IPS-NIHi7 (cell line): ENCODE measurements at regions not wholly inside any gene's neighbourhood (a gene's known extent, or its start where the extent isn't known, plus 50 kb on each side); places are given as distances from the start of the nearest gene placed in this dataset.
"Not testable (repeated sequence)": the region's sequence is repeated elsewhere in the genome, so short reads cannot be mapped to it uniquely, and the experiment has no call there.

ENCODE experiments used
- DNase-seq: peaks from one replicate; pipeline ENCODE4 v3.0.0; 2012; ENCODE audit warnings: mixed read lengths; ENCODE audit errors: extremely low spot score

DNA sequence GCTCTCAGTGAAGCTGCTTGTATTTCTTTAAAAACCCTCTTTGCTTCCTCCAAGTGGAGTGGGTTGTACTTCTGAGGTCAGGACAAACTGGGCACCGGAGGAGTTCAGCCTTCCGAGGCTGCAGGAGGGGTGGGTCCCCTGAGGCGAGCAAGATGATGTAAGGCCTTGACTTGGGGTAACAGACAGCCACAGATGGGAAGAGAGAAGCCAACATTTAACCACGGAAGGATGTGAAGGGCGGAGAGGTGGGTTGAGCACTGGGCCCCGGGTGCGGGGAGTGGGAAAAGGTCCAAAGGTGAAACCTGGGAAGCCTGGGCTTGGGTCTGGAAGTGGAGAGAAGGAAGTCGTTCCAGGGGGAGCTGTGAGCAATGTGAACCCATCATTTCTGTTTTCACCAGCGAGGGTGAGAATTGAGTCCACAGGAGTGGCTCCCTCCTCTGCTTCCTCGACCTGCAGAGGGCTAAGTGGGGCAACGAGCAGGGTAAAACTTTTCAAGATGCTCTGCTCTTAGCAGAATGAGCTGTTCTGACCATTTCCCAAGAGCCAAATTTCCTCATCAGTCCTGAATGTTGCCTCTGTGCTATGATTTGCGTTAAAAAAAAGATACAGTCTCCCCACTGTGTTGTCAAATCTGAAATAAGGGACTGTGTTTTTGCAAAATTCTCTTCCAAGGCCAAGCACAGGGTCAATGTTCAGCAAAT lies 137.7 kb upstream of the CRHR1 start:
- DNase-seq = no peak

DNA sequence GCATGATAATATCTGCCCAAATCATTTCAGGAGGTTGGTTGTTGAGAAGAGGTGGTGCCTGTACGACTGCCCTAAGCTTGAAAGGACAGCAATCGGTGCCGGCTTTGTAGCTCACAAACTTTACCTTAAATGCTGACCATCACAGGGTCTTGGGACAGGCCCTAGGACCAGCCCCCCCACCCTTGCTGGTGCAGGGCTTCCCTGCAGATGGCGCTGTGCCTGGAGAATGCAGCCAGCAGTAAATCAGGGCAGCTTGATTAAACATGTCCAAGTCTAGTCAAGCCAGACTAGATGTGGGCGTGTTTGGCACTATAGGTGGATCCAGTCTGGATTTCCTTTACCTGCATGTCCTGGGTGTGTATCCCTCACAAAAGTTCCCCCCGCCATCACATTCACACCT lies 135.5 kb upstream of the CRHR1 start:
- DNase-seq = peak; percentile 69

- no peak for DNase-seq
Measured at GRCh38 chr17:45649796-45650195, 134.3 kb upstream of the CRHR1 start.

GRCh38 chr17:45650561-45650960 lies 133.6 kb upstream of the CRHR1 start:
- no peak for DNase-seq

DNA sequence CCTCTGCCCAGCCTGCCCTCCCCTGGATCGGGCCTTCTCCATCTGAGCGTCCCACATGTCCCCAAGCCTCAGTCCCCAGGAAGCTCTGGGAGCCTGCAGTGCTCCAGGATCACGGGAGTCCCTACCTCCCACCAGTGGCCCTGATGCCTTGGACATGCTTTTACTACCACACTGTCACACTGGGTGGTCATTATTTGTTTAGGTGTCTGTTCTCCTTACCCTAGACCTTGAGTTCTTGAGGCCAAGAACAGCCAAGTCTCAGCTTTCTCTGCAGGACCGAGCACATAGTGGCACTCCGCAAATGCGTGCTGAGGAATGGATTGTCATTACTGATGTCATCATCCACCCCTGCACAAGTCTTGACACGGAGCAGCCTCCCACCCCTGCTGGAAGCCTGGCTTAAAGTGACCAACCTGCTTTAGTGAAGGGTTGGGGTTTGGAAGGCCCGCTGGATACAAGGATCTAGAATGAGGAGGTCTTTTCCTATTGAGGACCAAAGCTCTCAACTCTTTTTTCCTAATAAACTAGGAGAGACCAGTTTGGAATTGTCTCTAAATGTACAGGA lies 132.9 kb upstream of the CRHR1 start:
- DNase-seq = no peak

GRCh38 chr17:45653616-45654015 lies 130.5 kb upstream of the CRHR1 start:
- DNase-seq = no peak

- no peak for DNase-seq
Measured at GRCh38 chr17:45656527-45657181, 127.5 kb upstream of the CRHR1 start.

GRCh38 chr17:45660474-45660873 lies 123.6 kb upstream of the CRHR1 start:
- peak; percentile 75 for DNase-seq

DNA sequence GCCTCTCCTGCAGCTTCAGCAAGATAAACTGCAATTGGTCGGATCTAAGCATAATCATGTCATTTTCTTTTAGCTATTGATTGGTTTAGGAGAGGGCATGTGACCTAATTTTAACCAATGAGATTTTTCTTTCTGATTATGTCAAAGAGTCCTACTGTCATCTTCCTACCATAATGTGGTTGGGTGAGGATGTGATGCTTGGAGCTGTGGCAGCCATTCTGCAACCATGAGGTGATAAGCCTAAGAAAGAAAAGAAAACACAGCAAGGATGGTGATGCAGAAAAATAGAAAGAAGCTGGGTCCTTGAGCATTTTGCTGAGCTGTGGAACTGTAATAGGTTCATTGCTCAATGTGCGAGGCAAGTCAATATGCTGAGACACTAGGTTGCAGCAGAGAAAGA lies 121.7 kb upstream of the CRHR1 start:
- no peak for DNase-seq

DNA sequence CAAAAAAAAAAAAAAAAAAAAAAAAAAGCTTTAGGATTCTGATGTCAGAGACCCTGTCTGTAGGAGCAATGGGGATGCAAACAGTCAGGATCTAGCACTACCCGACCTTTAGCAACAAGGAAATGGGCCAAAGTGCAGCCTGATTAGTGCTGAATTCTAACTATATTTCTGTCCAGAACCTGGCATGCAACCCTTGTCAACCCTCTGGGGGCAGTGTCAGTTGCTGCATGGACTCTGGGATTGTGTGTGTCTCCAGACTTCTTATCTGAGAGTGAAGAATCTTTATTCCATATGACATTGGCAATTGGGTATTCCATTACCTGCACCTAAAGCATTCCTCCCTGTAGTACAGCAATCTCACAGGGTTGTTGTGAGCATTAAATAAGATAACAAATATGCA lies 120.3 kb upstream of the CRHR1 start:
- DNase-seq = no peak

DNA sequence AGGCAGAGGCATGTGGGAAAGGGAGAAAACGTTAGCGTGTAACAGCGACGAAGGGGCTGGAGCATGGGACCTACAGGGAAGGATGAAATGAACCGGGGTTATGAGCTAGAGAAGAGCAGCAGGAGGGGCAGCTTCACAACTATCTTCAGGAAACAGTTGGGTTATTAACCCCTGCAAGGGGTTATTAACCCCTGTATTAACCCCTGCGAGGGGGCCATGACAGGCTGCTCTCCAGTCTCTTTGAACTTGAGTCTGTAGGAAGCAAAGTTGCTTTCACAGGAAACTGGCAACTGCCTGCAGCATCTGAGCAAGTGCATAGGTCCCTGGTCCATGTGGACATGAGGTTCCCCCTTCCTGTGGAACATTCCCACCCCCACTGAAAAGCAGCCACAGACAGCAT lies 119.2 kb upstream of the CRHR1 start:
- no peak for DNase-seq

DNA sequence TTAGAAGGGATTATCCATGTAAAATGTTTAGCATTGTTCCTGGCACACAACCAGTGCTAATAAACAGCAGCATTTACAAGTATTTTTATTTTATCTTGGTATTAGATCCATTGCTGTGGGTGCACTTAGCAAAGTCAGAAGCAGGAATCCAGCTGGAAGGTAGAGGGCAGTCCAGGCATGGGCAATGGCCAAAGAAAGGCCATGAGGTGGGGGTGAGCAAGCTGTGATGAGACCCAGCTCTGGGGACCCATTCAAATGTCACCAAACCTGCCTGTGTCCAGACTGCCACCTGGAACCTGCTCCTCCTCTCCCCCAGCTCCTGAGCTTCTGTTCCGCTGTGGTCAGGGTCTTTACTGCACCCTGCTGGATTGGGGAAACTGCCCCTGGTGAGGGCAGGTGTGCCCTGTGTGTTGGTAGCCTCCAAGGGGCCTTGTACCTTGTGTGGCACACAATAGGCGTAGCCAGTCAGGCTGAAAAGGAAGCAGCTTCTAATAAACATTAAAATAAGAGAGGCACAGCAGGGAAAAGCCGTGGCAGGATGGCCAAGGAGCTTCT lies 118.0 kb upstream of the CRHR1 start:
- no peak for DNase-seq

- DNase-seq = no peak
Measured at GRCh38 chr17:45666641-45667040, 117.5 kb upstream of the CRHR1 start.

GRCh38 chr17:45667591-45668171 lies 116.4 kb upstream of the CRHR1 start:
- no peak for DNase-seq

GRCh38 chr17:45668316-45668715 lies 115.8 kb upstream of the CRHR1 start:
- no peak for DNase-seq

- DNase-seq = no peak
Measured at GRCh38 chr17:45672301-45672700, 111.8 kb upstream of the CRHR1 start.

DNA sequence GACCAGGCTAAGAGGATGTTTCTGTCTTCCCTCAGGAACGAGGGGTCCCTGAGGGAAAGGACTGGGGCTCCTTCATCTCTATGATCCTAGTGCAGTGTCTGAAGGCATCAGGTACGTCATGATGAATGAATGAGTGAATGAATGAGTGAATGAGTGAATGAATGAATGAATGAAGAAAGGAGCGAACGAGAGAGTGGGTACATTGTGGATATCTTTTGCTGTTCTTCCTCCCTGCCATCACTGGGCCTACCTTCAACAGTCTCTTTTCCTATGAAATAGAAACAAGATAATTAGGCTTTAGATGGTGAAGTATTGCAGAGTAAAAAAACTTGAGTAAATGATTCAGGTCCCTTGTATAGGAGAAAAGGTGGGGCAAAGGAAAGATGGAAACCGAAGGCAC lies 111.3 kb upstream of the CRHR1 start:
- DNase-seq = no peak

- not testable (repeated sequence) for DNase-seq
Measured at GRCh38 chr17:45673759-45674158, 110.4 kb upstream of the CRHR1 start.

GRCh38 chr17:45675012-45675411 lies 109.1 kb upstream of the CRHR1 start:
- no peak for DNase-seq

GRCh38 chr17:45675892-45676291 lies 108.2 kb upstream of the CRHR1 start:
- no peak for DNase-seq

DNA sequence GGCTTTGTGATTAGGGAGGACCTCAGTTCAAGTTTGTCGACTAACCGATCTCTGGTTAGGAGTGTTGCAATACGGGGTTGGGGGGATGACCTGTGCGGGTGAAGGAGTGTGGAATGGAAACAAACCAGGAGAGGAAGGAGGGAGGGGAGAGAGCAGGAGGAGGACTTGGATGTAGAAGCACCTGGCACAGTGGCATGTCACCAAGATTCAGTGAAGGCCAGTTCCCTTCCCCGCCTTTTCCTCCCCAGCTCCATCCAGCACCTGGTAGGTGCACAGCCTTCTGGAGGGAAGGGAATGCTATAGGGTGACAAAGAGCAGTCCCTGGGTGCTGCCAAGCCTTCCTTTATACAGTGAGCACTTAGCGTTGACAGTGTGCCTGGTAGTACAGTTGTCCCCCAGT lies 107.4 kb upstream of the CRHR1 start:
- no peak for DNase-seq

- DNase-seq = no peak
Measured at GRCh38 chr17:45677770-45678169, 106.3 kb upstream of the CRHR1 start.

DNA sequence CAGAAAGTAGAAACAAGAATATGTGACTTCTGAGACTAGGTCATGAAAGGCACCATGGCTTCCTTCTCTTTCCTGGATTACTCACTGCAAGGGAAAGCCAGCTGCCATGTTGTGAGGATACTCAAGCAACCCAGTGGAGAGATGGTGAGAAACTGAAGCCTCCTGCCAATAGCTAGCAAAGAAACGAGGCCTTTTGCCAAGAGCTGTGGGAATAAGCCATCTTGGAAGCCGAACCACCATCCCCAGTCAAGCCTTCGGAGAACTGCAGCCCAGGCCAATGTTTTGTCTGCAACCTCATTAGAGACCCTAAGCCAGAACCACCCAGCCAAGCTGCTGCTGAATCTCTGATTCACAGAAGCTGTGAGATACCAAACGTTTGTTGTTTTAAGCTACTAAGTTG lies 104.7 kb upstream of the CRHR1 start:
- no peak for DNase-seq
